Fibroblast of pulmonary artery (primary cell): ENCODE measurements at regions not wholly inside any gene's neighbourhood (a gene's known extent, or its start where the extent isn't known, plus 50 kb on each side); places are given as distances from the start of the nearest gene placed in this dataset.
A peak's percentile ranks its signal among the peaks of the same experiment; 100 is the strongest.

Source experiments
- DNase-seq: peaks from one replicate; pipeline ENCODE4 v3.0.0-alpha.2; 2010; ENCODE audit warnings: low read depth
- H3K4me3 ChIP-seq: replicated peaks from 2 replicates; pipeline ENCODE4 v1.5.1; 2011; ENCODE audit warnings: low read depth, mild to moderate bottlenecking, control low read depth, low read length, moderate library complexity
- TF ChIP-seq, protein P1 (sequence below): IDR thresholded peaks from 2 replicates; pipeline ENCODE4 v1.5.1; 2011; ENCODE audit warnings: mild to moderate bottlenecking, control low read depth, low read length, inconsistent platforms; ENCODE audit errors: missing control alignments

DNA sequence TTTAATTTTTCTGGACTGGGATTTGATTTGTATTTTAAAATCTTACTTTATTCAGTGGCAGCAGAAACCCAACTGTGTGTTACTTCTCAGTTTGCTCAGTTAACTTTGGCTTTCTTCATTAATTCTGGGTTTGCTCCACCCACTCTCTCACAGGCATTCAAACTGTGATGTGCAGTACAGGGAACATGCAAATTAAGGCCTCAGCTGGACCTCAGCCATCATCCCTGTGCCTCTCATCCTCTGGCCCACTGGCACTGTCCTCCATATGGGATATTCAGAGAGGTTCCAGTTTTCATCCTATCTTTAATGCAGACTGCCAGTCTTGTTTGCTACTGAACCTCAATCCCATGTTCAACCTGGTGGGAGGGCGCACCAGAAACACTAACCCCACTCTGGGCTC lies 743.4 kb upstream of the IGFBP3 start:
- TF ChIP-seq, protein P1, sequence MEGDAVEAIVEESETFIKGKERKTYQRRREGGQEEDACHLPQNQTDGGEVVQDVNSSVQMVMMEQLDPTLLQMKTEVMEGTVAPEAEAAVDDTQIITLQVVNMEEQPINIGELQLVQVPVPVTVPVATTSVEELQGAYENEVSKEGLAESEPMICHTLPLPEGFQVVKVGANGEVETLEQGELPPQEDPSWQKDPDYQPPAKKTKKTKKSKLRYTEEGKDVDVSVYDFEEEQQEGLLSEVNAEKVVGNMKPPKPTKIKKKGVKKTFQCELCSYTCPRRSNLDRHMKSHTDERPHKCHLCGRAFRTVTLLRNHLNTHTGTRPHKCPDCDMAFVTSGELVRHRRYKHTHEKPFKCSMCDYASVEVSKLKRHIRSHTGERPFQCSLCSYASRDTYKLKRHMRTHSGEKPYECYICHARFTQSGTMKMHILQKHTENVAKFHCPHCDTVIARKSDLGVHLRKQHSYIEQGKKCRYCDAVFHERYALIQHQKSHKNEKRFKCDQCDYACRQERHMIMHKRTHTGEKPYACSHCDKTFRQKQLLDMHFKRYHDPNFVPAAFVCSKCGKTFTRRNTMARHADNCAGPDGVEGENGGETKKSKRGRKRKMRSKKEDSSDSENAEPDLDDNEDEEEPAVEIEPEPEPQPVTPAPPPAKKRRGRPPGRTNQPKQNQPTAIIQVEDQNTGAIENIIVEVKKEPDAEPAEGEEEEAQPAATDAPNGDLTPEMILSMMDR: no peak
- H3K4me3 ChIP-seq: no peak overlapping the region
- no peak for DNase-seq

DNA sequence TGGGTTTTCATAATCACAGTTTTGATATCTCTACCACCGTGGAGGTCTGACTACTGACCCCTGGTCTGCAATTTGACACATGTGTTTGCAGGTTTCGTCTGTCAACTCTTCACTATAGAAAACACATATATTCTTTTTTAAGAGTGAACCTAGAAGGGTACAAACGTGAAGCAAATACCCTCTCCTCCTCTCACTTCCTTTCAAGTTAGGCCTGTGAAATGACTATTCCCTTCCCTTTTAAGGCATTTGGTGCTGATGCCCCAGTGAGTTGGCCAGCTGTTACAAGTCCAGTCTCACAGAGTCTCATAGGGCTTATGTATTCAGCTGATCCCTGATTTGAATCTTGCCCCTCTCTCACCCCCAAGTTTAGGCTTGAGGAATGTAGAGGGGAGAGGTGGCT lies 742.0 kb upstream of the IGFBP3 start:
- no peak overlapping the region for H3K4me3 ChIP-seq
- no peak for DNase-seq
- TF ChIP-seq, protein P1: no peak

DNA sequence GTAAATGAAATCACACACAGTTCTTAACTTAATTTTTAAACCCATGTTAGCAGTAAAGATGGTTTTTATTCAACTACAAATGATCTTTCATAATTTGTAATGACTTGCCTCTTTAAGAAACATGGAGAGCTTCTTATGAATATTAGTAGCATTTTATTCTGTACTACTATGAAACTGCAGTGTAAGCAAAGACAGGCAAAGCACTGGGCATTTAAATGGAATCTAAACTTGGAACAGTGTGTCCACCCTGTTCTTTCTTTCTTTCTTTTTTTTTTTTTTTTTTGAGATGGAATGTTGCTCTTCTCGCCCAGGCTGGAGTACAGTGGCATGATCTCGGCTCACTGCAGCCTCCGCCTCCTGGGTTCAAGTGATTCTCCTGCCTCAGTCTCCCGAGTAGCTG lies 740.4 kb upstream of the IGFBP3 start:
- no peak for DNase-seq
- TF ChIP-seq, protein P1: no peak
- no peak overlapping the region for H3K4me3 ChIP-seq

DNA sequence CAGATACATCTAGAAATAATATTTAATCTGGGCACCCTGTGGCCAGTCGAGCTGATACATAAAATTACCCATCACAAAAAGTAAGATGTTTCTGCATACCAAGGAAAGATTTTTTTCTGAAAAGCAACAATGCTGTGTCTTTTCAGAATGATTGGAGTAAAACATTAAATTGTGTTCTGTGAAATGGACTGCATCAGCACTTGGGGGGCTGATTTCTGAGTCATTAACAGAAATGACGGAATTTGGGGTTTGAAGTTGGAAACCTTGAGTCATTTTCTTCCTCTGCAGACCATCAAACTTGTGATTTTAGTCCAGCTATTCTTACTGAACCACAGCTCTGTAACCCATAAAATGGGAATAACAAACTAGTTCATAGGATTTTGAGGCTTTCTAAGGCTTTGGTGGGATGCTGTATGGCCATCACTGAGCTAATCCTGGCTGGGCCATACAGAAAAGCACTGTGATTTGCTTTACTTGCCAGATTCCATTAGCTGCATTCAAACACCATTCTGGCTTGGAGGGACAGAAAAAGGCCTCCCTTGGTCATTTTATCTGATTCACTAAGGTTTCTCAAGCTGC lies 739.4 kb upstream of the IGFBP3 start:
- TF ChIP-seq, protein P1: no peak
- H3K4me3 ChIP-seq: no peak overlapping the region
- no peak for DNase-seq

DNA sequence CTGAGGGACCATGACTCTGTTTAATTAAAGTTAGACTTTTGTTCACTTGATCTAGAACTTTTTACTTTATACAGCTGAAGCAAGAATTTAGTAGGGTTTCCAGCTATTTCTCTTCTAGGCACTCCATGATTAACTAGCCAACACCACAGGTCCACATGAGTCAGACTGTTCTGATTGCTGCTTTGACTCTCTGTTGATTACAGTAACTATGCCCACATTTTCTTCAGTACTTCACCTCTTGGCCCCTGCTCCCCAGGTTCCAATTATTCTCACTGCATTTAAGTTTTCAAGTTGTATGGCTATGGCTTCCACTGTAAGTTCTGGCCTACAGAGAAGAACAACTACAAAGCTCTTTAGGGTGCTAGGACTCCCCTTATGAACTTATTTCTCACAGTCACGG lies 737.2 kb upstream of the IGFBP3 start:
- no peak for DNase-seq
- no peak overlapping the region for H3K4me3 ChIP-seq
- TF ChIP-seq, protein P1: no peak

DNA sequence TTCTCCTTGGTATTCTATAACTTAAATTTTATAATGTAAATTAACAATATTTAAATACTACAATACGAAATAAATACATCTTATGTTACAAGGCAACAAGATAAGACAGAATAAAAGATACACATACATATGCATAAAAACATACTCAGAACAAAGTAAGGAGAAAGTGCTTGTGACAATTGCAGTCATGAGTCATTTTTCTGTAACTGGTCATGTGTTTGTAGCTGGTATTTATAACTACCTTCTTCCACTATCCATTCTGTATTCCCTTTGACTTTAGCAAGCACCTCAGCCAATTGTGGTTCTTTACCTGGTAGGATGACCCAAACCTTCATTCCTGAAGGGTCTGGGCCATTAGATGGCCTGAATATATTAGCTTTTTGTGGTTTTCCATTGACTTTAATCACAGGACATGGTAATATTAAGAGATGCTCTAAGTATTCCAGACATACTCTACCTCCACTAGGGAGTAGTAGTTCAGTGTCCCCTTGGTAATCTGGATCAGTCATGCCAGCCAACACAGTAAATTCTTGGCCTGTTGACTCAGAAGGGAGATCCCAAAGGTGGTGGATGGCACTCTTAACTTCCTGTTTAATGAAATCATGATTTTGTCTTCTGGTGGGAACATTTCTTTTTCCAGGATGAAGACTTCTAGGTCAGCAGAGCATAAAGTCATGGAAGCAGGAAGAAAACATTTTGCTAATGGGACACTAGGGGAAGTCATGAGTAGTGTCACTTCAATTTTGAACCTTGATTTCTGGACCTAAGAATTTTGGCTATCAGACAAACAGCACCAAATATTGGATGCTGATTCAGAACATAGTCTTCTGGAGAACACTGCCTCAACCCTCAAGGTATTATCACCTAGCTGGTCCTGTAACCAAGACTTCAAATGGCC lies 733.7 kb upstream of the IGFBP3 start:
- TF ChIP-seq, protein P1: no peak
- H3K4me3 ChIP-seq: no peak overlapping the region
- DNase-seq: peak; percentile 11
